HG02973 (cell line): ENCODE measurements at regions not wholly inside any gene's neighbourhood (a gene's known extent, or its start where the extent isn't known, plus 50 kb on each side); places are given as distances from the start of the nearest gene placed in this dataset.

ENCODE experiments used
- ATAC-seq: cut with Tn5 transposase; IDR thresholded peaks from one replicate; pipeline ENCODE4 v1.9.1; 2021; ENCODE audit warnings: moderate library complexity; ENCODE audit not compliant: unreplicated experiment

DNA sequence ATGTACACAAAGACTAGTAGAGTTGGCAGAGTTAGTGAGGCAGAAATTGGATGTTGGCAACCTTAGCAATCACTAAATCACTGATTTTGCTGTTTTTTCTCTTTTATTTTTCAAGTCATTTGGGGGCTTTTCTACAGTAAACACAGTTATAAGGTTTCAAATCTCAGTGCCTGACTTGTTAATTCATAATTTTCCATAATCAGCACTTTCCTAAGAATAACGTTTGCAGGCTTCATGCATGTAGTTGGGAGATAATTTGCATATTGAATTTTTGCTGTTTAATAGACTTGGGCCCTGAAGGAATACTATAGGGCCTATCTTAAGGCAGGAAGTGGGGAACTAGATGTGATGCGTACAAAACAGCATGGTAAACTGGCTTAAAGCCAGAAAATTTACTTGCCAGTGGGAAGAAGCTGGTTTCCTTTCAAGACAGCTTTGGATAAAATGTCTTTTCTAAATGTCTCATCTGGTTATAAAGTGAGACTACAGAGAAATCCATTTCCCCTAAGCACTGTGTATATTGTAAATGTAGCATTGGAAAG lies 127.2 kb upstream of the SMIM21 start:
- ATAC-seq = no peak

DNA sequence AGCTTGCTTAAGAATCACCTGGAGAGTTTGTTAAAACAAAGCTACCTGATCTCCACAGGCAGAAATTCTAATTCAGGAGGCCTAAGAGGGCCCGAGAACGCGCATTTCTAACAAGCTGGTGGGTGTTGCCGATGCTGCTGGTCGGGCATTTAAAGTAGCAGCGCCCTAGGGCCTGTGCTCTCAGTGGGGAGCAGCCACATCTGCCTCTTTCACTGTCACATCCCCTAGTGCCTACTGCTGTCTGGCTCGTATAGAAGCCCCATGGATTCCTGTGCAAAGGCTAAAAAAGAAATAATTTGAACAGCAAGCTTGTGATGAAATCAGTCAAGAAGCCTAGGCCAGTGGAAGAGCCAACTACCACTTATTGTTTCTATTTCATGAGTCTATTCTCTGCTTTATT lies 126.7 kb upstream of the SMIM21 start:
- ATAC-seq = no peak

DNA sequence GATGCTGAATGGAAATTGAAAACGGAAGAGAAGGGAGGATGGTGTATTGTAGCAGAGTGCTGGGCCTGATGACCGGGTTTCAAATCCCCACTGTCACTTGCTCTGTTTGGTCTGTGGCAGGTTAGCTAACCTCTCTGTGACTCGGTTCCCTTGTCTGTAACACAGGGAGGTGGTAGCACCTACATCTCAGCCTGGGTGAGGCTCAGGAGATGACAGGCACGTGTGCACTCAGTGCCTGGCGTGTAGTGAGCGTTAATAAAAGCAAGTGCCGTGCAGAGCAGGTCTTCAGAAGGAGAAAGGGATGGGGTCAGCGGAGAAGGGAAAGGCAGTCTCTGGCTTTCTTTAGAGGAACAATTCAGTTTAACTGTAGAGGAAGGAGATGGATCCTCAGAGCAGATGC lies 125.5 kb upstream of the SMIM21 start:
- ATAC-seq = no peak

DNA sequence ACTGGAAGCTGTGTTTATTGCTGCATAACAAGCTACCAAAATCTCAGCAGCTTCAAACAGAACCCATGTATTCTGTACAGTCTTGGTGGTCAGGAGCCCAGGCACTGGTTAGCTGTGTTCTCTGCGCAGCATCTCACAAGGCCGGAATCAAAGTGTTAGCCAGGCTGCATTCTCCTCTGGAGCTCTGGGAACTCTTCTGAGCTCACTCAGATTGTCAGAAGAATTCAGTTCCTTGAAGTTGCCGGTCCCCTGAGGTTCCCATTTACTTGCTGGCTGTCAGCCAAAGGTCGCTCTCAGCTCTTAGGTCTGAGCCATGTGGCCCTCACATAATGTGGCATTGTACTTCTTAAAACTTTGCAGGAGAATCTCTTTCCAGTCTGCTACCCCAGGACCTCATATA lies 123.6 kb upstream of the SMIM21 start:
- no peak for ATAC-seq

DNA sequence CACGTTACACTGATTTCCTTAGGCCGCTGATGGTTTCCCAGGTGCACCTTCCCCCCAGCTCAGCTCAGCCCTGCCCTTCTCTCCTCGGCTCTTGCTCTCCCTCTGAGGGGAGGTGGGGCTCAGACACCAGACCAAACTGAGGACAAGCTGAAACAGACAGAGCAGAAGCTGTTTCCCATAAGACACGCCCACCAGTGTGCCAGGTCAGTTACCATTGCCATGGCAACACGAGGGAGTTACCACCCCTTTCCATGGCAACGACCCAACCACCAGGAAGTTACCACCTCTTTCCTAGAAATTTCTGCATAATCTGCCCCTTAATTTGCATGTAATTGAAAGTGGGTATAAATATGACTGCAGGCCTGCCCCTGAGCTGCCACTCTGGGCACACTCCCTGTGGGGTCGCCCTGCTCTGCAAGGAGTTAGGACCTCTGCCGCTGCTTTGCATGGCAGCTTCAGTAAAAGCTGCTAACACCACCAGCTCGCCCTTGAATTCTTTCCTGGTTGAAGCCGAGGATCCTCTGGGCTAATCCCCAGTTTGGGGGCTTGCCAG lies 120.9 kb upstream of the SMIM21 start:
- ATAC-seq = no peak

DNA sequence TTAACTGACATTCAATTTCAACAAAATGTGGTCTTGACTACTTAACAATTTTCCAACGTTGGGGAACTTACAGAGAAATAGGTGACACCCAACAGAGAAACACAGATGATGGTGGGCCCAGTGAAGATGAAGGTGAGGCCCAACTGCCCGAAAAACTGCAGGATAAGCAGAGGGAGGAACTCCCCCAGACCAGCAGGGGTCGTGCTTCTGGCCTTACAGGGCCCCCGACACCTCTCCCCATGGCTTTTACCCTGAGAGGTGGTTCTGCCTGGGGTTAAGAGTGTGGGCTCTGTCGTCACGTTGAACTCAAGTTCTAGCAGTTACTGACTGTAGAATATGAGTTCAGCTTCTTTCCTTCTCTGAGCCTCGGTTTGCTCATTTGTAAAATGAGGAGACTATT lies 119.5 kb upstream of the SMIM21 start:
- no peak for ATAC-seq

DNA sequence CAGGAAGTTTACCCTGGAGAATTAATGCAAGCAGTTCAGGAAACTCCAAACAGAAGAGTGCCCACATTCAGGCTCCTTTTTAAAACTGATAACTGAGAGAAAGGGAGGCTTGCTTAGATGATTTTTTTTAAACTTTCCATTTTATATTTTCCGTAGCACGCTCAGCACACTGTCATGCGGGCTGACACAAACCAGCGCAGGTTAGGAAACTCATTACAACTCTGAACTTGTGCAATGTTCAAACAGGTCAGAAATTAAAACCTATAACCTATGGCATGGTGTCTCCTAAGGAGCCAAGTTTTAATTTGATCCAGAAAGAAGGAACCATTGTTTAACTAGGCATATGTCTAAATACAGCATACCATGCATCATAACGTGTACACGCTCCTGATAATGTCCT lies 117.7 kb upstream of the SMIM21 start:
- no peak for ATAC-seq

DNA sequence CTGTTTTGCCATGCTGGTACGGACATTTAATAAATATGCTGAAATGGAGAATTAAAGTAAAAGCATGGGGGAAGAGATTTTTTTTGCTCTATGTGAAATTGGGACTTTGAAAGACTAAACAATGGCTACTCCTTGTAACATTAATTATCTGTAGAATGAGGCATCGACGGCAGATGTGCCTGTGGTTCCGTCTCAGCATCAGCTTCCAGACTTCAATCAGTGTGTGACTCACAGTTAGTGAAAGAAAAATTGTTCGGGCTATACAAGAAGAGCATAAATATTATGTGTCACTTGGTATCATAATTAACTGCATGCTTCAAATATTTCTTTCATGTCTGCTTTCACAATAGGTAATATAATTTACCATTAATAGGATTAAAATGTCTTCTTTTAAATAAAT lies 117.0 kb upstream of the SMIM21 start:
- no peak for ATAC-seq

DNA sequence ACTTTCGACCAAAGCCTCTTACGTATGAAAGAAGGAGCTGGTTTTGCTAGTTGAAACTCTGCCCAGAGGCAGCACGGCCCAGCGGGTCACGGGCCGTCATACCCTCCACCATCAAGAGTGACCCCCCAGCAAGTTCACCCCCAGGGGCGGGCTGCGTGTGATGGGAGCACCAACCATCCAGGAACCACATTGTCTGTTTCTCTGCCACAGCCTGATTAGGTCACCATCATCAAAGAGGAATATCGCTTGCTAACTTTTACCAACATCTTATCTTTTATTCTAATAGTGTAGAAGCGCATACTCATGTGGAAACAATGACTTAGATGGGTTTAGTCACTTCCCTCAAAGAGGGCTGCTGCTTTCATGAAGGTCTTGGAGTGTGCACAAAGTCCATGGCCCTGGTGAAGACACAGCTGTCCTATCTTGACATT lies 116.6 kb upstream of the SMIM21 start:
- ATAC-seq = no peak

DNA sequence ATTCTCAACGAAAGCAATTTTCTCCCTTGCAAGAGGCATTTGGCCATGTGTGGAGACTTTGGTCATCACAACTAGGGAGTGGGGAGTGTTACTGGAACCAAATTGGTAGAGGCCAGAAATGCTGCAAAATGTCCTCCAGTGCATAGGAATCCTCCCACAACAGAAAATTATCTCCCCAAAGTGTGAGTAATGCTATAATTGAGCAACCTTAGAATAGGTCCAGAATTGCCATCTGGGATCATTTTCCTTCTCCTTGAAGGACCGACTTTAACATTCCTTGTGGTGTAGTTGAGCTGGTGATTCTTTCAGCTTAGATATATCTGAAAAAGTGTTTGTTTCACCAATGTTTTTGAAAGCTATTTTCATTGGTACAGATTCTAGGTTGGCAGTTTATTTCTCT lies 111.2 kb upstream of the SMIM21 start:
- ATAC-seq = no peak

DNA sequence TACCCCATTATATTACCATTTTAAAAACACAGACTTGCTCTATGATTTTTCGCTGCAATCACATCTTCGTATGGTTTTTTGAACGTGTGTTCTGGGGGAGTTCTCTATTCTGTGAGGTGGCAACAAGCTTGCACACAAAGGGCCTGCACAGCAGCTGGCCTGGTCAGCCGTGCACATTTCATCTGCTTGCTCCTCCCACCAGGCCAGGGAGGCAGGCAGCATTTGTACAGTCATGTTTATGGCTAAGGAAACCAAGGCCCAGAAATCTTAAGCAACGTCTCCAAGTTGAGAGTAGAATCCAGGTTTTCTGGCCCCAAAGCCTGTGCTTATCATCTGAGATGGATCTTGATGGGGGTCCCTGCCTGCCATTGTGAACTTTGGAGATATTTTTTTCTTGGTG lies 106.4 kb upstream of the SMIM21 start:
- ATAC-seq = no peak

DNA sequence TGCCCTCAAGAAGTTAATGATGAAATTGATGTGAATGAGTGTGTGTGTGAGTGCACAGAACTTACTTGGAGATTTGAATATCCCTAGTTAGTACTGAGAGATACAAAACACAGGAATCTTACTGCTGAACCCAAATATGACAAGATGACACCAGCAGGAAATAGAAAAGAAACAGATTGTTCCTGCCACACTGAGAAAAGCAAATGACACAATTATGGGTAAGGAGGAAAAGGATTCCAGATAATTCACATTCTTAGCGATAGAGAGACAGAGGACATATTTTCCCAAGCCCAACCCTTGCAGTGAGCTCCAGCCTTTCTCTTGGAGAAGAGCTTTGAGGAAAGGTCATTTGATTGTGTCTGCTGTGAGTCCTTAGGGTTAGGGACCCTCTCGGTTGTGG lies 105.7 kb upstream of the SMIM21 start:
- ATAC-seq = no peak

DNA sequence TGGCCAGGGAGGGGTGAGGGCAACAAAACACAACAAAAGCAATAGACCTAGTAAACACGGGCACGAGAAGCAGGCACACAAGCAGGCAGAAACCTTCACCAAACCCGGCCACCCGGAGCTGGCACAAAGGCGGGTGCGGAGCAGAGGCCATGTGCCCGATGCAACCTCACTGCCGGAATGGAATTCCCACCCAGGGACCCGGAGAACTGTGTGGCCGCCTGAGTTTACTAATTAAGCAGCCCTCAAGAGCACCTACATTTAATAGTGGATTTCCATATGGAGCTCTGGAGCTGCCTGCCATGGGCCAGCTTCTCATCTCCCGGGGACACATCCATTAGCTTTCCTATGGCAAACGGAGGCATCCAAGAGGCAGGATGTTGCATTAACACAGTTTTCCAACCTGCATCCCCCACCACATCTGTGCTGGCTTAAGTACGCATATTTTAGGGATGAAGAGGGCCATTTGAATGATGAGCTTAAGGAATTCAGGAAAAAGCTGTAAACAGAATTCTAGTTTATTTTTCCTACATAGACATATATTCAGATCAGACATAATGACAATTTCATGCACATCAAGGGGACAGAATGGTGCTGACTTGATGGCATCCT lies 104.5 kb upstream of the SMIM21 start:
- no peak for ATAC-seq

DNA sequence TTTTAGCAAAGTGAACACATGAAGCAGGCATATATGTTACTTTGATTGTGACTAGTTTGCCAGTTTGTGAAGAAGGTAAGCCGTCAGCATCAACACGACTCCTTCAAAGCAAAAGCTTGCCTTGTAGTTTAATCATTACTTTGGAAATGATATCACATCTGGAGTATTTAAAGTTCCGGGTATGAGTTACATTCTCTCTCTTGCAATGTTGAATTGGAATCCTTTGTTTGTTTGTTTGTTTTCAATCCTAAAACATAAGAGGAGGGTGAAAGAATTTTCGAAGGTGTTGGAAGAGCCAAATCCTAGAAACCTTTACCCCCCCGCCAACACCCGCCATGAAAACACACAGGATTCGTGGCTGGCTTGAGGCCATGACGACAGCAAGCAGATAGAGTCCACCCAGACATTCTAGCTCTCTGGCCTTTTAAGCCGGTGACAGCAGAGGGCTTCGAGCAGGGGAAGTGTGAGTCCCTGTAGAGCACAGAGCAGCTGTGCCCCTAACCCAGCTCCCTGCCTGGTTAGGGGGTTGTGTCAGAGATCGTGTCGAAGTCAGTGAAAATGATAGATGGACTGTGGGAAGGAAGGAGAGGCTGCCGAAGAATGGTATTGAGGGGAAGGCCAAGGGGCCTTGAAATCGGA lies 103.8 kb upstream of the SMIM21 start:
- ATAC-seq = no peak

DNA sequence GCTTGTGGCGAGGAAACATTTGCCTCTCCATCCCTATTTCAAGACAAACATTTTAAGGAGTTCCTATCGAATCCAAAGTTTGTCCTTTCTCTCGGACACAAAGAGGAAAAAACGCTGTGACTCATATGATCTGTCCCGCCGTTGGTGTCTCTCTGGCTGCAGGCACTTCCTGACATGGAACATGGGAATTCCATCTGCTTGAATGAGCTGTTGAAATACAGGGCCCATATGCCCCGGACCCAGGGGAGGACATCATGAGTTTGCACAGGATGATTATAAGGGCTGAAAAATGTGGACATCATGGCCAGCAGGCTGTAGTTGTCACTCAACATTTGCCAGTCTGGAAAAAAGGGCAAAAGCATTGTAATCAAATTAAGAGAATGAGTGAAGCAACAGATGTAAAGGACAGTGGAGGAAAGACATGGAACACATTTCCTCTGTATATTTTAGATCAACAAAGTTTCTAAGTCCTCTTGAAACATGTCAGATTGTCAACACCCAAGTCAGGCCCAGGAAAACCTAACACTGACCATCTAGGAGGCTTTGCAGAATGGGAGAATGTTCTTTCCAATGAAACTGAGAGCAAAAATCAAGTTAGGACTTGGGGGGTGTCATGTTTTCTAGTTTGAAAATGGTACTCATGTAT lies 103.2 kb upstream of the SMIM21 start:
- no peak for ATAC-seq

DNA sequence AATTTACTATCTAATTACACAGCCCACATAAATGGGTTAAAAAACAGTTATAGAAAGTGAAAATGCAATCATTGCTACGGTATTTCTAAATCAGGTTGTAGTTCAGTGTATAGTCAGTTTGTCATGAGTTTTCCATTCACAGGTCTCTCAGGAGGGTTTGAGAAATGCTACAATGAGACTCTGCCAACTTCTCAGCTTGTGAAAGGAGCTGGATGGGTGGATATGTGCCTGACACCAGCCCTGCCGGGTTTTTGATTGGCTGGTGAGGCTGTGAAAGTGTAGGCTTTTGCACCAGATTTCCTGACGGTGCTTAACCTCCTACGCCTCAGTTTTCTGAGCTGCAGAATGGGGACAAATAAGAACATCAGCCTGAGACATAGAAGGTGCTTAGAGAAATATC lies 102.6 kb upstream of the SMIM21 start:
- ATAC-seq = no peak

DNA sequence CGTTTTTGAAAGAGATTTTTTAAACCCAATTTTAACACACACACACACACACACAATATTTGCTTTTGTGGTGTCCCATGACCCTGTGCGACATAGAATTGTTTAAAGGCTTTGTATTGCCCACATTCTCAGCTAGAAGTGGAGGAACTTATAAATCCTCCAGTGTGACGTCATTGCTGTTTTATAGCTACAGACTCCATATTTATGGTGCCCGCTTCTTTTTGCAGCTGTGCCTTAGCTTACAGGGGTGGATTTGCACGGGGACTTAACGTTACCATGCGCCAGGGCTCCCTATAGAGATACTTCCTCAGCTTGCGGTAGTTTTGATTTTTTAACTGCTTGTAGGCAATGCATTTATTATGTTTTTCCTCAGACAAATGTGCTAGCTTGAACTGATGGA lies 101.9 kb upstream of the SMIM21 start:
- no peak for ATAC-seq

DNA sequence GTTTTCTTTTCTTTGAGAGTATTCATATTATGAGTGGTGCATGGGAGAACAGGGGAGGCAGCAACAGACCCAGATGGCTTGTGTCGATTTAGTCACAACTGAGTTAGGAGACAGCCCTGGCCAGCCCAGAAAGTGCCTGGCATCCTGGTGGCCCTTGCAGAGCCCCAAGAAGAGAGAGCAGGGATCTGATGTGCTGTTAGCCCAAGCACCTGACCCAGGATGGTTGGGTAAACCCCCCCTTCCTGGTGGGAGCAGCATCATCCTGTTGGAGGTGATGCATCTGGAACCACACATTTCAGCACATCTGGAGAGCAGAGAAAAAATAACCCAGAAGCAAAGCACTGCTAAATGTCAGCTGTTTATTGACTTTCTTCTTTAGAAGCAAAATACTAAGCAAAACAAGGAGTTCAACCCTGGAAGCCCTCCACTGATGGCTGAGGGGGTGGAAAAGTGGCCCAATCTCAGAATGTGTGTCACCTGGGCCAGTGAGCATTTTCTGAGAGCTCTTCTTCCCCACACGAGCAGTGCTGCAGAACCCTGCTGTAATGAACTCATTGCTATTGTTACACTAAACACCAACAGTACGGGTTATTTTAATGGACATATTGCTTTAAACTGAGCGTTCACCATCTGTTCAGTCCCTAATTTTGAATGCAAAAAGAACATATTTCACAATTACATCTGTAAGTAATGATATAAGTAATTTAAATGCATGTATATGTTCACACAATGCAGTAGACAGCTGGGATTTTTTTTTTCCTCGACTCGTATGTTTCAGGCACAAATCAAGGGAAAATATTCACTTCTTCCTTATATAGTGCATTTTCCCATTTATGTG lies 100.6 kb upstream of the SMIM21 start:
- no peak for ATAC-seq

DNA sequence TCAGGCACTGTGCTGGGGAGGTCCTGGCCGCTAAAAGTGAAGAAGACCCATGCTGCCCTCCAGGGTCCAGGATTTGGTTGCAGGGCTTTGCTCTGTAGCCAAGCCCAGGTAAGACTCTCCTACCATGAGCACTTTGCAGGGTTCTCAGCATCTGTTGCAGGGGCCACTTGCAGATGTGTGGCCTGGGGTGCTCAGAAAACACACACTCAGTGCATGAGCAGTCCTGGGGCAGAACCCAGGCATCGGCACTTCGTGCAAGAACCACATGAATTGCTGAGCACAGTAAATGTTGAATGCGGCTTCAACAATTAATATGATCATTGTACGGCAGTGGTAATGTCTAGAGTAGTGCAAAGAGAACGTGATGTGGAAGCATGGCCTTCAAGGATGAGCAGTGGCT lies 98.5 kb upstream of the SMIM21 start:
- no peak for ATAC-seq

DNA sequence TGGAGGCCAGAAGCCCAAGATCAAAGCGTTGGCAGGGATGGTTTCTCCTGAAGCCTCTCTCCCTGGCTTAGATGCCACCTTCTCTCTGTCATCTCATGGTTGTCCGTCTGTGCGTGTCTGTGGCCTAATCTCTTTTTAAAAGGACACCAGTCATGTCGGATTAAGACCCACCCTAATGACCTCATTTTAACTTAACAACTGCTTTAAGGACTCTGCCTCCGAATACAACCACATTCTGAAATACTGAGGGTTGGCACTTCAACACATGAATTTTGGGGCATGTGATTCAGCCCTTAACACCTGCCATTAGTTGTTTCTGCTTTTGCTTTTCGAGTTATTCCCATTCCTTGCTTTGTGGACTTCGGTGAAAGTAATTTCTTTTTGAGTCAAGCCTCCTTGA lies 97.8 kb upstream of the SMIM21 start:
- no peak for ATAC-seq

DNA sequence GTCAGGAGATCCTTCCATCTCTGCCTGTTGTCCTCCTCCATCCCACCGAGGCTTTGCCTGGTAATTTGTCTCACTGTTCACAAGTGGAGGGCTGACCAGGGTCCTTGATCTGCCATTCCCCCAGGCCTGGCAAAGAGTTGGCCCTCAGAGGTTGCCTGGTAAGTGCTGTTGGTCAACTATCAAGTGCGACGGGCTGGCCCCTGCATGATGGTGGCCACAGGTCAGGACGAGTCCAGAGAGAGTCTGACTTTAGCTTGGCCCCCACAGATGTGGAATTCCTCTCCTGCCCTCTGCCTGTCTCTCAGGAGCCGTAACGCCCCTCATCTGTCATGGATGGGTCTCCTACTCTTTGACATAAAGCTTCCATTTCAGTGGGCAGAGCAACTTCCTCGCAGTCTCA lies 97.3 kb upstream of the SMIM21 start:
- no peak for ATAC-seq
